ENCODE measurements at regions not wholly inside any gene's neighbourhood (a gene's known extent, or its start where the extent isn't known, plus 50 kb on each side); places are given as distances from the start of the nearest gene placed in this dataset.

DNA sequence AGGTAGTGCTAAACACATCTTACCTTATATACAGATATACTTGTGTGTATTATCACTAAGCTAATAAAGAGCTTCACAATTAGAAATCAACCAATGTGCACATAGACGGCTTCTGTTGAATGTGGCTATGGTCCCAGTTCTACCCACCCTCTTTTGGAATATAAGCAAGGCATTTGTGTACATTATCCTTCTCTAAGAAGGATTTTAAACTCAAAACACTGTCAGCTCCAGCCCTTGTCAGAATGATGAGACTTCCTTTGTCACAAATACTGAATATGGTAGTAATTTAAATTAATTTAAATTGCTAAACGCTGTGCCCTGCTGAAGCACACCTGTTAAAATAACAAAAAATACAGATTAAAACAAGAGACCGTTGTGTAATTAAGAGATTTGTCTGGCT is 107.9 kb upstream of the GRAMD2B start:
- Mint-ChIP-seq H3K4me1 (peaks cover 13% of the 10 kb centered on the region), H3K9me3 (peaks cover 24% of the 10 kb centered on the region), H3K27me3 (ENCODE audit: insufficient read depth) (peaks cover 85% of the 10 kb centered on the region), H3K27ac (no peak overlapping the region), H3K36me3 (ENCODE audit: low read depth) (no peaks in the 10 kb centered on the region), H3K4me3 (no peak overlapping the region)
- 83 to 100% methylated on average over 1 to 3 of the region's 3 CpGs for WGBS, 2 experiments (ENCODE audit: insufficient coverage in 1 of 2, insufficient read length in 1 of 2)
- TF ChIP-seq, protein P1, sequence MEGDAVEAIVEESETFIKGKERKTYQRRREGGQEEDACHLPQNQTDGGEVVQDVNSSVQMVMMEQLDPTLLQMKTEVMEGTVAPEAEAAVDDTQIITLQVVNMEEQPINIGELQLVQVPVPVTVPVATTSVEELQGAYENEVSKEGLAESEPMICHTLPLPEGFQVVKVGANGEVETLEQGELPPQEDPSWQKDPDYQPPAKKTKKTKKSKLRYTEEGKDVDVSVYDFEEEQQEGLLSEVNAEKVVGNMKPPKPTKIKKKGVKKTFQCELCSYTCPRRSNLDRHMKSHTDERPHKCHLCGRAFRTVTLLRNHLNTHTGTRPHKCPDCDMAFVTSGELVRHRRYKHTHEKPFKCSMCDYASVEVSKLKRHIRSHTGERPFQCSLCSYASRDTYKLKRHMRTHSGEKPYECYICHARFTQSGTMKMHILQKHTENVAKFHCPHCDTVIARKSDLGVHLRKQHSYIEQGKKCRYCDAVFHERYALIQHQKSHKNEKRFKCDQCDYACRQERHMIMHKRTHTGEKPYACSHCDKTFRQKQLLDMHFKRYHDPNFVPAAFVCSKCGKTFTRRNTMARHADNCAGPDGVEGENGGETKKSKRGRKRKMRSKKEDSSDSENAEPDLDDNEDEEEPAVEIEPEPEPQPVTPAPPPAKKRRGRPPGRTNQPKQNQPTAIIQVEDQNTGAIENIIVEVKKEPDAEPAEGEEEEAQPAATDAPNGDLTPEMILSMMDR (conservative IDR thresholded peaks at IDR 0.05), result no peak
- Histone ChIP-seq H3K27me3 (ENCODE audit: control insufficient read depth, insufficient read depth, low read length, poor library complexity, severe bottlenecking) (peaks cover 54% of the 10 kb centered on the region), H3K27ac (ENCODE audit: low read depth, low read length) (no peak overlapping the region), H3K4me3 (ENCODE audit: low read length) (no peak overlapping the region), H3K36me3 (ENCODE audit: control insufficient read depth, insufficient read depth, low read length) (no peaks in the 10 kb centered on the region), H3K9ac (ENCODE audit: extremely low read depth, low read length, poor library complexity, severe bottlenecking) (no peak overlapping the region), H3K9me3 (ENCODE audit: control insufficient read depth, low read length) (peaks cover 32% of the 10 kb centered on the region), H3K4me1 (ENCODE audit: control insufficient read depth, insufficient read depth, low read length) (no peaks in the 10 kb centered on the region)
- DNase-seq, result no peak

DNA sequence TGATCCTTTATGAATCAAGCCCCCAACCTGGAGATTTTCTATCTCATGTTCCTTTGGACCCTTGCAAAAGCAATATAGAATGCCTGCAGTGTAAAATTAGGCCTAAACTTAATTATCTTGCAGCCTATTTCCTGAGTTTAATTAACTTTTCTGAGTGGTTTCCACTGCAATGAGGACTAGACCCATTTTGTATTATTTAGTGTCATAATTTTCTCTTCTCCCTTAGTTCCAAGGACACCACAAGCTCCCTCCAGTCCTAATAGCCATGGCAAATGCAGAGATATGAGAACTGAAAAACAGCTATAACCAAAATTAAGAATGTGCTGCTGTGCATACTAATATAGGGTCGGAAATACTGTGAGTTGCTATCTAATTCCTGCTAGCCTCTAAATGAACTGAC is 90.9 kb upstream of the GRAMD2B start:
- H3K4me3 ChIP-seq (ENCODE audit: low read length), result no peak overlapping the region
- Mint-ChIP-seq H3K36me3 (ENCODE audit: low read depth) (no peaks in the 10 kb centered on the region), H3K4me1 (peaks cover 3% of the 10 kb centered on the region), H3K27ac (no peak overlapping the region), H3K4me3 (no peak overlapping the region), H3K9me3 (no peaks in the 10 kb centered on the region), H3K27me3 (ENCODE audit: insufficient read depth) (peaks cover 24% of the 10 kb centered on the region)
- no peaks in the 10 kb centered on the region for H3K36me3 ChIP-seq (ENCODE audit: control insufficient read depth, insufficient read depth, low read length)
- H3K27me3 ChIP-seq (ENCODE audit: control insufficient read depth, insufficient read depth, low read length, poor library complexity, severe bottlenecking), result peaks cover 17% of the 10 kb centered on the region
- no peak for DNase-seq
- TF ChIP-seq, protein P1 (conservative IDR thresholded peaks at IDR 0.05), result no peak
- H3K9me3 ChIP-seq (ENCODE audit: control insufficient read depth, low read length), result no peaks in the 10 kb centered on the region
- H3K27ac ChIP-seq (ENCODE audit: low read depth, low read length), result no peak overlapping the region
- no peak overlapping the region for H3K9ac ChIP-seq (ENCODE audit: extremely low read depth, low read length, poor library complexity, severe bottlenecking)
- WGBS, 2 experiments (ENCODE audit: insufficient coverage in 1 of 2, insufficient read length in 1 of 2), result 86% methylated on average over 1 of the region's 1 CpG; no CpG with 5 or more reads in 1 of the 2 experiments
- H3K4me1 ChIP-seq (ENCODE audit: control insufficient read depth, insufficient read depth, low read length), result no peaks in the 10 kb centered on the region

DNA sequence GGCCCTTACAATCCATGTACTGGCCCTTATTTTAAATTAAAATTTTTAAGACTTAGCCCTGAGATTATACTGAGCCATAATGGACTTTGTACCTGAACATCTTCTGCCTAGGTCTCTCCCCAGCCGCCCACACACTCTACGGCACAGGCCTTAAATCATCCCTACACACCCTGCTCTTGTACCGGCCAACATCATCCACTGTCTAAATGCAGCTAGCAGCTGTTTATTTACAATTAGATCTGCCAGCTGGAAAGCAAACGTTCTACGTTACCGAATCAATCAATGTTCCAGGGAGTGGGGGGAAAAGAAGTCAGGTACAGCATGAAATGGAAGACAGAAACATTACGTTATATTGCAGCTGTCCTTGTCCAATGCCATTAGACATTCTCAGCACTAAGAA is 88.4 kb upstream of the GRAMD2B start:
- Mint-ChIP-seq H3K27me3 (ENCODE audit: insufficient read depth) (peaks cover 8% of the 10 kb centered on the region), H3K9me3 (no peaks in the 10 kb centered on the region), H3K27ac (no peak overlapping the region), H3K36me3 (ENCODE audit: low read depth) (no peaks in the 10 kb centered on the region), H3K4me1 (peaks cover 5% of the 10 kb centered on the region), H3K4me3 (no peak overlapping the region)
- DNase-seq, result no peak
- Histone ChIP-seq H3K27me3 (ENCODE audit: control insufficient read depth, insufficient read depth, low read length, poor library complexity, severe bottlenecking) (no peaks in the 10 kb centered on the region), H3K9ac (ENCODE audit: extremely low read depth, low read length, poor library complexity, severe bottlenecking) (no peak overlapping the region), H3K9me3 (ENCODE audit: control insufficient read depth, low read length) (no peaks in the 10 kb centered on the region), H3K4me3 (ENCODE audit: low read length) (no peak overlapping the region), H3K4me1 (ENCODE audit: control insufficient read depth, insufficient read depth, low read length) (no peaks in the 10 kb centered on the region), H3K27ac (ENCODE audit: low read depth, low read length) (no peak overlapping the region), H3K36me3 (ENCODE audit: control insufficient read depth, insufficient read depth, low read length) (no peaks in the 10 kb centered on the region)
- 94 to 96% methylated on average over 4 to 7 of the region's 7 CpGs for WGBS, 2 experiments (ENCODE audit: insufficient coverage in 1 of 2, insufficient read length in 1 of 2)
- TF ChIP-seq, protein P1 (conservative IDR thresholded peaks at IDR 0.05), result no peak
